ENCODE measurements at regions not wholly inside any gene's neighbourhood (a gene's known extent, or its start where the extent isn't known, plus 50 kb on each side); places are given as distances from the start of the nearest gene placed in this dataset.

DNA sequence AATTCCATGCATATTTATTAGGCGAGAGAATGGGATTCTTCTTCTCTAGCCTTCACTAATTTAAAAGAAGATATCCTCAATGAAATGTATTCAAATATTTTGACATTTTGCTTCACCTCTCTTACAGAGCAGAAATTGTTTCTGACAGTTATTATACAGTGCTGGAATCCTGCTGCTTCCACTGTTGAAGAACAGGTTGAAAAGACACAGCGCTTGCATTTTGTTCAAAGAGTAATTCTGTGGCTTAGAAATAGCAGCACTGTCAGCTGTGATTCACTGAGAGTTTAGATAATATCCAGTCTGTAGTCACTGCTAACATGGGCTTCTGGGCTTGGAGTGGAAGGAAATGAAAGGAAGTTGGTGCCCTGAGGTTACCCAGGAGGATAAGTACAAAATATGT, 117.1 kb upstream of the FBXL4 start:
- no peak for DNase-seq

DNA sequence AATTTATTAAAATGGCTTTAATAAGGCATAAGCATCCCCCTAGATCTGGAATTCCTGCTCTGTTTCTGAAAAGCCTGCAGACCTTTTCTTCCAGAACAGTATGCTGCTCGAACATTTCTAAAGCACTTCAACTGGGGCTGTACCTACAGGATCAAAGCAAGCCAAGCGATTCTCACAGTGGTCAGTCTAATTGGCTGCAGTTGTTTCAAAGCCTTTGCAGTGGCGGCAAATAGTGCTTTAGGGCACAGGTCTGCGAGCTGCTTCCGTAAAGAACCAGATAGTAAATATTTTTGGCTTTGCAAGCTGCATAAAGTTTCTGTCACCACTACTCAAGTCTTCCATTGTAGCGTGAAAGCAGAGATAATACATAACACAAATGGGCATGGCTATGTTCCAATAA, 88.9 kb upstream of the FBXL4 start:
- DNase-seq = no peak

DNA sequence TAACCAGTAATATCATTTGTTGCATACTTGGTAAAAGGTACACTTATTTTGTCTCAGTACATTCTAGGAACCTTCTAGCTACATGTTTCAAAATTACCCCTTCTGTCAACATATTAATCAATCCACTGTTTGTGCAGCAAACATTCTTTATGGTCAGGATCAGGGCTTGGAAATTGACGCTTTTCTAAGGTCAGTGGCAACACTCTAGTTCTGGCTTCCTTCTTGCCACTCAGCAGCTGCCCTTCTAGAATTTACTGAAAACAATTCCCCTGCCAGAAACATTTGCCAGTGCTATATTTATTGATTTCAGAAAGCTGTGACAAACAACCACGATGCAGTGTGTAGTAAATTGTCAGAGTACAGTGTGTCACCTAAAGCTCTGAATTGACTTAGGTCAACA, 84.7 kb upstream of the FBXL4 start:
- DNase-seq = no peak

DNA sequence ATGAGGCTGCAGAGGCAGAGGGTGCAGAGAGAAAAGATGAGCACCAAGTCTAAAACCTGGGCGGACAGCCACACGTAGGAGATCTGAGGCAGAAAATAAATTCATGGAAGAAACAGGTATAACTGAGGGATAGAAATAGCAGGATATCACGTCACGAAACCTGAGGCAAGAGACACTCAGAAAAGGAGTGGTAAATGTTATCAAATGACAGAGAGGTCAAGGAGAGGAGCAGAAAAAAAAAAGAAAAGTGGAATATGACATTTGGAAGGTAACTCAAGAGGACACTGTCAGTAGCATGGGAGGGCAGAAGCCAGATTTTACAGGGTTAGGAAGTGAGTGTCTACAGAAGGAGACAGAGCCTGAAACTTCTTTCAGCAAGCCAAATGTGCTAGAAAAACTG, 84.2 kb upstream of the FBXL4 start:
- DNase-seq = no peak

DNA sequence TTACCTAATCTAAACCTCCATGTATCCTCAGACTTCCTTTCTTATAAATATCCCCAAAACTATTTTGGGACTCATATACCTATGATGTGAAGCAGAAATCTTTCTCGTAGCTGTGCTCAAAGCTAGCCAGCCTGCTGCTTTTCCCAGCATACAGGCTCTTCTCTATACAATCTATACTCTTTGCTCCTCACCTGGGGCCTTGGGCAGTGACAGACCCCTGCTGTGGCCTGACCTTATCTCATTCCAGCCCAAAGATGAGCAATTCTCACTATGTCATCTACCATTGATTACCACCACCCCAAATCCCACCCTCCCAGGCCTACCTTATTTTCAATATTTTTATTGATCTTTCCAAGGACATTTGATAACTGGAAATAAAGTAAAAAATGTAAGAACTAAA, 83.2 kb upstream of the FBXL4 start:
- no peak for DNase-seq

DNA sequence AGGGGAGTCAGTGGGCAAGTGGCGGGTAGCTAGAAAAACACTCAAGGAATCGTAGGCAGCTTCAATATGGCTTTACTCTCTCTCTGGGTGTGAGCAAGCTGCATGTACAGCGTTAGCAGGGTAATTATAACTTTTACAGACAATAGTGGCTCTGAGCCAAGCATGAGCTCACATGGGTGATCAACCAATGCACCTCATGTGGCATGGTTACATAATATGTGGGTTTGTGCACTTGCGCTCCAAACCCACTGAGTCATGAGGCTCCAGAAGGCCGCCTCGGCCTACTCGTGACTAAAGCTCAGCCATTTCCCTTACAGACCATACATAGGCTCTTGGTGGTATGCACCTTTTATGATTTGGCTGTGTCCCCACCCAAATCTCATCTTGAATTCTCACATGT, 78.4 kb upstream of the FBXL4 start:
- DNase-seq = no peak

DNA sequence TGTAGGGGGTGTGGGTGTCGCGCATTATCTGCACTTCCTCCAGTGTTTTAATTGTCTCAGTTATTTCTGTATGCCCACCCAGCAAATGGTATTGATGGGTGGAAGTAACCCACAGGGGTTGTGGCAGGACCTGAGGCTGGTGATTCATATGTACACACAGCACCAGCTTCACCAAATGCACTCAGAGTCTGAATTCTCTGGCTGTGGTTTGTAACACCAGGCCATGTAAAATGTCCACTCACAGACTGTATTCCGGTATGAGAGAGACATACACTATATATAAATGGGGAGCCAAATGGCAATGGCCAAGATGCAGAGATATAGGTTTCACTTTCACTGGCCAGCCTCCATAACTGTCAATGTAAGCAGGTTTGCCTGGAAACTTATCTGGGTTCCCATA, 76.3 kb upstream of the FBXL4 start:
- no peak for DNase-seq

DNA sequence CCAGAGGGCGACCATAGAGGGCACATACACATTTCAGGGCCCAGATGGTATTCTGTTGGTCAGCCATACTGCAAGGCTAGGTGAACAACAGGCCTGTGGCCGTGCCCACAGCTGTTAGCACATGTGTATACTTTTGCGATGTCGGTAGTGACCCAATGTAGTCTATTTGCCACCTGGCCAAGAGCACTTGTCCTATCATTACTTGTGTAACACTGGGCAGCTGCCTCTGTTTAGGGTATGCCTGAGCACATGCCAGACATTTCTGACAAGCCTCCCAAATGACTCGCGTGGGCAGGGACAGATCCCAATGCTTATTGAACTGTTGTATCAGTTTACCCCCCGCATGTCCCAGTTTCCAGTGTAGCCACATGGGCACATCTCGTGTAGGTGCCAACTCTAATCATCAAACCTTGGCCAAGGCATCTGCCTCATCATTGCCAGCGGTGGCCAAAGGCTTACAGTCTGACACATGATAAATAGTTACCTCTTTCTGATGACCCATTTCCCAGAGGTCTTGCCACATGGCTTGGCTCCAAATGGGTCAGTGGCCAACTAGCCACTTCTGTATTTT, 74.4 kb upstream of the FBXL4 start:
- no peak for DNase-seq

DNA sequence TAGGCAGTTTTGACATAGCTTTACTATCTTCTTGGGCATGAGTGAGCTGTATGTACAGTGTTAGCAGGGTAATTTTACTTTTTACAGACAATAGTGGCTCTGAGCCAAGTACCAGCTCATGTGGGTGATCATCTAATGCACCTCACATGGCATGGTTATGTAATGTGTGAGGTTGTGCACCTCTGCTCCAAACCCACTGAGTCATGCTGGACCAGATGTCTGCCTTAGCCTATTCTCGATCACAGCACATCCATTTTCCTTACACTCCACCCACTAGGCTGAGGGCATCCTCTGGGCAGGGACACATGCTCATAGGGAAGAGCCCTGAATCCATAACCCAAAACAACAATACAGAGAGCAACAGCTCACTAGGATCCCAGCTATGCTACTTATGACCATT, 71.6 kb upstream of the FBXL4 start:
- DNase-seq = no peak

DNA sequence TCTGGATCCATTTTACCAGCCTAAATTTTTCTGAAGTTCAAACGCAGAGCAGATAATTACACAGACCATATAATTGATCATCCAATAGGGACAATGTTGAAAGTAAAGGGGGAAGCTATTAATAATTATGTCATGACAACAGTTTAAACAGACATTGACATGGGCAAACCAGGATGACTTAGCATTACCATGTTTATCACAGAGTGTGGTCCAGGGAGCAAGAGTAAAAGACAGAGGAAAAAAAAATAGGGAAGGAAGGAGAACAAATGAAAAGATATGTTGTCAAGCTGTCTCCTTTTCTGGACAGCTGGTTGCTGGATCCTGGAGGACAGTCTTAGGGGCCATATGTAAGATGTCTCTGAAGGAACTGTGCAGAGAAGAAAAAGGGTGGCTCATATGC, 69.4 kb upstream of the FBXL4 start:
- DNase-seq = no peak

DNA sequence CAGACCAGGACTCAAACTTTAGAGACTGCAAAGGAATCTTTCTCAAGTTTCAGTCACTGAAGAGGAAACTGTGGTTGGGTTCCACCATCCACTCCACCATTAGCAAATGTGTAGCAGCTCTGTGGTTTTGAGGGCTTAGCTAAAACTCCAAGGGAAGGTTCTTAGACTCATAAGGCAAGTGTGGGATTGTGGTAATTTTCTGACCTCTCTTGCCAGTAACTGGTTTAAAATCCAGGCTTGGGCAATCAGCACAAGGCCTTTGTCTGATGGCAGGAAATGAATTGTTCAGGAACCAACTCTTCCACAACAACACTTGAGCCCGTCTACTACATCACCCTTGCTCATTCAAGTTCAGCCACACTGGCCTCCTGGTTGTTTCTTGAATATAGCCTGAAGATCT, 68.6 kb upstream of the FBXL4 start:
- no peak for DNase-seq

DNA sequence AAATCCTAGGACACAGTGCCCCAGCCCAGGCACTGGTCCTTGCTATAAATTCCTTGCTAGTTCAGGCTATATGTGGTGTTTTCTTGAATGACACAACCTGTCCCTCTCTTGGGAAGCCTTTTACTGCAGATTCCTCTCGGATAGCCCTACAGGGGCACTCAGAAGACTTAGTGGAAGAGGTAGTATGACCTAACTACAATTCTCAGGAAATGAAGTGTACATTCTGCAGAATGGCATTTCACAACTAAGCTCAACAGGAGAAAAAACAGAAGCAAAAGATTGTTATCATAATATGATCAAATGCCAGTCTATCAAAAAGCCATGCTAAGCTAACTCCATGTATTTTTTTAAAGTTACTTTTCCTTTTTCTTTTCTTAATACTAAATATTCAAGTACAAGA, 66.3 kb upstream of the FBXL4 start:
- no peak for DNase-seq

DNA sequence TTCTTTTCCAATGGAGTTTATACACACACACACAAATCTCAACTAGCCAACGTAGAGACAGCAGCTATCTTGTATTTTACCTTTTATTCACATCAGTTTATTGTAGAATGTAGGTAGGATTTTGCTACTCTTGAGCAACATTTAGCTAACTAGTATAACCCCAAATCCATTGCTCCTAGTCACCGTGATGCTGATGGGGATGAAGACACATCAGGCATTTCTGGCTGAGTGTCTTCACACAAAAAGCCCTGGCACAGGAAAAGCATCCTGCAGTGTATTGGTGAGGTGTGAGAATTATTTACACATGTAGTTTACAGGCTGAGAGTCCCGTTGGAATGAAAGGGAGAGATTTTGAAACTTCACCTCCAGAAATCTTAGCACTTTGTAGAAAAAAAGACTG, 65.9 kb upstream of the FBXL4 start:
- no peak for DNase-seq

DNA sequence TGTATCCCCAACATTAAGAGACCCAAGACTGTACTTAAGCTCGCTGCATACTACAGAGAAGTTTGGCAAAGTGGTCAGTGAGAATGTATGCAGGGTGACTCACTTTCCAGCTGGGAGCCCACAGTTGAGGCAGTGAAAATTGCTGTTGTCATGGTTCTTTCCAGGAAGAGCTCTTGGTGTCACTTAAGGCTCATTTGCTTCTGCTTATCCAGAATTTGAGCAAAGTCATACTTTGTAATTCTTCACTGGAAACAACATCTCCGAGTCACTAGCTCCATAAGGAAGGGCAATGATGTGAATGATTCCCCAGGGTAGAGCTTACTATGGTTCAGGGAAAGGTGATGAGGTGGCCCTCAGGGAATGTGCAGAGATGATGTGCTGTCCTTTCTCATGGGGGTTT, 65.4 kb upstream of the FBXL4 start:
- no peak for DNase-seq

DNA sequence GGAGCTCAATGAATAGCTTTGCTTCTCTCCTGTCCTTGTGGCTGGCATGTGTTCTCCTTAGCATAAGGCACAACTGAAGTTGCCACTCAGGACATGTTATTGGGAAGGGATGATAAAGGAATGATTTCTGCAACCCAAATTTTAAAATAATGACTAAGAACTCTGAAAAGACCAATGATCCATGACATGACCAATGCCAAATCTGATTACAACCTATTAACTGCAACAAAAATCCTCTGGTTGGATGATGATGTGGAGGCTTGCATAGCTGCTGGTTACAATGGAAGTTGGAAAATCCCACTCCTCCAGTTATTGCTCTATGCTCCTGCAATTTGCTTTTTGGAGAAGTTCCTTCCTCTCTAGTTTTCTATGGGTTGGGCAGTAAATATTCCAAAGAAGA, 63.4 kb upstream of the FBXL4 start:
- no peak for DNase-seq

DNA sequence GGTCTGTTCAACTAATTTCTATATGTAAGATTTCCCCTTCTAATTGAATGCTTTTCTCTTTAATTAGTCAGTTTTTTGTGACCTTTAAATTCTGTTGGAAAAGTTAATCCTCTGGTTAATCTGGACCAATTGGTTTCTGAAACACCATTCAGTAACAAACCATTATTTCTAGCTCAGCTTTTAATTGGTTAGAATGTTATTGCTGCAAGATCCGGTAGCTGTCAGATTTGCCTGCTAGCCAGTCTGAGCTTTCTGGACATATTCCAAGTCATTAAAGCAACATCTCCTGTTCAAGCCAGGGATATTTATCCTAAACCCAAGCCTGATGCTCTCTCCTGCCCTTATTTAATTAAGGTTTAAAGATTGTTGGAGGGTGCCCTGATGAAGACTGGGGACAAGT, 55.1 kb upstream of the FBXL4 start:
- no peak for DNase-seq

DNA sequence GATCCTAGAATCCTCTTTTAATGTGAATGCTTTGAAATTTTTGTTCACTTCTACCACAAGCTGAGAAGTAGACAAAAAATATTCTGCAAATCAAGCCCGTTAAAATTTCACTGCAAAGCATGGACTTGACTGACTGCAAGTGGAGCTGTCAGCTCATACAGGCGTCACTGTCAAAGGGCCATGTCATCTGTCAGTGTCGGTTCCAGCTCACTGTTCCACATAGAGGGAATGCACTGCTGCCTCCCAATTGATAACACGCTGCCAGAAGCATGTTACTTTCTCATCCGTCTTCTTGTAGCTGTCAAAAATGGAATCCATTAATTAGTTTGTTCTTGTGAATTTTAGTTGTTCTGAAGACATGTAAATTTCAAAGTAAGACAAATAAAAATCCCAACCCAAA, 50.4 kb upstream of the FBXL4 start:
- no peak for DNase-seq

Data from stimulated activated CD4-positive, alpha-beta T cell treated with anti-CD3 and anti-CD28 coated beads, Interleukin-4, amount 100 ng/mL, for 24 hours (primary cell).